IPS-18a (cell line): ENCODE measurements at regions not wholly inside any gene's neighbourhood (a gene's known extent, or its start where the extent isn't known, plus 50 kb on each side); places are given as distances from the start of the nearest gene placed in this dataset.

Experiments used
- H3K27ac ChIP-seq: one replicate; pipeline ENCODE4 v1.5.1; 2013; ENCODE audit warnings: low read length
- H3K27me3 ChIP-seq: one replicate; pipeline ENCODE4 v1.6.1; 2013; ENCODE audit warnings: mild to moderate bottlenecking, low read length; ENCODE audit not compliant: control insufficient read depth, insufficient read depth
- H3K36me3 ChIP-seq: one replicate; pipeline ENCODE4 v1.6.1; 2013; ENCODE audit warnings: low read depth, low read length; ENCODE audit not compliant: control insufficient read depth
- H3K4me1 ChIP-seq: one replicate; pipeline ENCODE4 v1.6.1; 2013; ENCODE audit warnings: low read depth, low read length; ENCODE audit not compliant: control insufficient read depth
- H3K4me3 ChIP-seq: one replicate; pipeline ENCODE4 v1.5.1; 2013; ENCODE audit warnings: low read length
- H3K9ac ChIP-seq: one replicate; pipeline ENCODE4 v1.6.1; 2013; ENCODE audit warnings: mild to moderate bottlenecking, low read length, moderate library complexity
- H3K9me3 ChIP-seq: one replicate; pipeline ENCODE4 v1.6.1; 2013; ENCODE audit warnings: low read depth, low read length; ENCODE audit not compliant: control insufficient read depth

DNA sequence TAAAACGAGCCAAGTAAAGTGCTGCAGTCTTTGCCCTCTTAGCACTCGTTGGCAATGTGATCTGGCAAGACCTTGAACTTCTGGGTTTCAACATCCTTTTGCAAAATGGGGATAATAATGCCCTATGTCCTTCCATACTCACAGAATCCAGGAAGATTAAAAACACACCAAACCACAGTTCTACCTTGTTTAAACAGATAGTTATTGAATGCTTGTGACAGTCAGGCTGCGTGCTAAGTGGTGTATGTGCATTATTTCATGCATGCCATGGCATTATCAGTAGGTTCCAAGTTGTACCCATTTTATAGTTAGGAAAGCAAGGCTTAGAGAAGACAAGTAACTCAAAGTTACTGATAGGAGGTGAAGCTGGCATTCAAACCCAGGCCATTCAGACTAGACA lies 308.6 kb upstream of the PROX1 start:
- H3K36me3 ChIP-seq = no peaks in the 10 kb centered on the region
- no peaks in the 10 kb centered on the region for H3K4me1 ChIP-seq
- H3K4me3 ChIP-seq = no peak overlapping the region
- H3K9ac ChIP-seq = no peak overlapping the region
- no peaks in the 10 kb centered on the region for H3K27me3 ChIP-seq
- no peak overlapping the region for H3K27ac ChIP-seq
- H3K9me3 ChIP-seq = no peaks in the 10 kb centered on the region

GRCh38 chr1:213680677-213681325 lies 307.0 kb upstream of the PROX1 start:
- Histone ChIP-seq H3K9me3 (no peaks in the 10 kb centered on the region), H3K4me1 (no peaks in the 10 kb centered on the region), H3K27ac (no peak overlapping the region), H3K4me3 (no peak overlapping the region), H3K9ac (no peak overlapping the region), H3K27me3 (no peaks in the 10 kb centered on the region), H3K36me3 (no peaks in the 10 kb centered on the region)

- H3K27me3 ChIP-seq = no peaks in the 10 kb centered on the region
- H3K4me1 ChIP-seq = no peaks in the 10 kb centered on the region
- no peak overlapping the region for H3K9ac ChIP-seq
- no peak overlapping the region for H3K27ac ChIP-seq
- no peak overlapping the region for H3K4me3 ChIP-seq
- no peaks in the 10 kb centered on the region for H3K36me3 ChIP-seq
- H3K9me3 ChIP-seq = no peaks in the 10 kb centered on the region
Measured at GRCh38 chr1:213681788-213682340, 305.9 kb upstream of the PROX1 start.

DNA sequence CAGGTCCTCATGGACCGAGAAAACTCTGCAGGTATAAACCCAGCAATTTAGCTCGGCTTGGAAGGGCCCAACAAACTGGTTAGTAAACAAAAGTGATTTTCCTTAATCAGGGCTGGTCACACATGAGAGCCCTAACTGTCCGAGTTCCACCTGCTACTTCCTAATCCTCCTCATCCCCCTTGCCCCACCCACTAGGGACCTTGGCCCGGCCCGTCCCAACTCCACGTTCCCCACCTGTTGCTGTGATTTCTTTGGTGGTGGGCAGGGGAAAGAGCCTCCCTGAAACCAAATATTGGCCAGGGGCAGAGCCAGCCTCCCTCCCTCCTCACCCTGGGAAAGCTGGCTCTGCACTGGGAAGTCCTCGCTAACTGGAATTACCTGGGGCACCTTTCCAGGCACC lies 304.2 kb upstream of the PROX1 start:
- H3K27me3 ChIP-seq = no peaks in the 10 kb centered on the region

DNA sequence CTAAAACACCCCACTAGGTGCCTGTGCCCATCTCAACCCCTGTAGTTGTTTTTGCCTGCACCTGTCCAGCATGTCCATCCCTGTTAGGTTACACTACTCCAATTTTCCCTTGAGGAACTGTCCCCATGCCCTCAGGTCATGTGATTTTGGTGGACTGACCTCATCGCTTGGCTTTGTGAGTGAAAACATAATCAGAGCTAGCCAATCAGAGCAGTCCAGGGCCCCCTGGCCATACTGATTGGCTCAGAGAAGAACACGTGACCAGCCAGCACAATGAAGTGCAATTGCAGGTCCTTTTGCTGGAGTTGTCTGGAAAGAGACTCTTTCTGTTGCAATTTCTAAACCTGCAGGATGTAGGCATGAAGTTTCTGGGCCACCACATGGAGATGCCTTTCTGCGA lies 303.3 kb upstream of the PROX1 start:
- Histone ChIP-seq H3K4me3 (no peak overlapping the region), H3K27me3 (no peaks in the 10 kb centered on the region), H3K36me3 (no peaks in the 10 kb centered on the region), H3K27ac (no peak overlapping the region), H3K9ac (no peak overlapping the region), H3K9me3 (no peaks in the 10 kb centered on the region), H3K4me1 (no peaks in the 10 kb centered on the region)

More for the DNA sequence above, 304.2 kb upstream of the PROX1 start:
- H3K9ac ChIP-seq = no peak overlapping the region
- no peak overlapping the region for H3K27ac ChIP-seq
- no peaks in the 10 kb centered on the region for H3K36me3 ChIP-seq
- no peaks in the 10 kb centered on the region for H3K9me3 ChIP-seq
- H3K4me1 ChIP-seq = no peaks in the 10 kb centered on the region
- no peak overlapping the region for H3K4me3 ChIP-seq

DNA sequence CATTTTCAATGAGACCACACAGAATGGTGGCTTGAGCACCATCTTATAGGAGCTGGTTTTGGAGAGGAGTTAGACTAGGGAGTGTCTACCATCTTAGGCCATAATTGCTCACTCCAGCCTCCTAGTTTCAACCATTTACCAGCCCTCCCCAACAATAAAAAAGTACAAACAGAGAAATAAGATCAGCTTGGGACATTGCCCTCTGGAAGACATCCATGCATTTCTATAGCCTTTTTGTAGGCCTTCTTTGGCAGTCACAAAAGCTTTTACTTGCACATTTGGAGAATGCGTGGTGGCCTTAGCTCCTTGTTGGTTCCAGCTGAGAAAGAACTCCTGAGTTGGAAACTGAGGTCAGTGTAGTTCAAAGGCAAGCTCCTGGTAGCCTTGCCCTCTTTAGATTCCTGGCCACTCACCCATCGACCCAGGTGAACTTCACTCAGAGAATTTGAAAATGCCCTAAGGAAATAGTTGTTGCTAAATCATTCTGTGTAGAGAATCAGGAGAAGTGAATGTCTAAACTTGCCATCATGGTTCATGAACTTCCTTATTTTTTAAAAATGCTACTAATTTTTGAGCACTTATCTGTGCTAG lies 301.7 kb upstream of the PROX1 start:
- Histone ChIP-seq H3K9ac (no peak overlapping the region), H3K27me3 (no peaks in the 10 kb centered on the region), H3K36me3 (no peaks in the 10 kb centered on the region), H3K27ac (no peak overlapping the region), H3K9me3 (no peaks in the 10 kb centered on the region), H3K4me3 (no peak overlapping the region), H3K4me1 (no peaks in the 10 kb centered on the region)

- no peak overlapping the region for H3K27ac ChIP-seq
Measured at GRCh38 chr1:213686983-213687382, 300.8 kb upstream of the PROX1 start.

DNA sequence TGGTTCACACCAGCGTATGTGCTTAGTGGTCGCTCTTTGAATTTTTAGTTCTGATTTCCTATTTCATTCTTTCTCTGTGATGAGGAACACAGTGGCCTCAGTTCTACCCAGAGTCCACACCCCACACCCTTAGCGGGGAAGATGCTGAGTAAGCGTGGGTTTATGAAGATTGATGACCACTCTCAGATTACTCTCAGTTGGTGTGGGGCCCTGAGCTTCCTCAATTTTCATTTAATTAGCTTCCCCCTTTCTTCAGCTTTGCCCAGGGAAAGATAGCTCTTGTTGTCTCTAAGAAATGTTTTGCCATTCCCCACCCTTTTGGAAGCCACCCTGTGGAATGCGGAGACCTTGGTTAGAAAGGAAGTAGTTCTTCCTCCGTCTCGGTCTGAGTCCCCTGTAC lies 299.9 kb upstream of the PROX1 start:
- H3K4me3 ChIP-seq = no peak overlapping the region
- H3K9ac ChIP-seq = no peak overlapping the region
- H3K9me3 ChIP-seq = no peaks in the 10 kb centered on the region
- H3K36me3 ChIP-seq = no peaks in the 10 kb centered on the region
- no peak overlapping the region for H3K27ac ChIP-seq
- H3K27me3 ChIP-seq = no peaks in the 10 kb centered on the region
- H3K4me1 ChIP-seq = no peaks in the 10 kb centered on the region

More at GRCh38 chr1:213686983-213687382, 300.8 kb upstream of the PROX1 start:
- Histone ChIP-seq H3K36me3 (no peaks in the 10 kb centered on the region), H3K27me3 (no peaks in the 10 kb centered on the region), H3K9me3 (no peaks in the 10 kb centered on the region), H3K4me1 (no peaks in the 10 kb centered on the region), H3K4me3 (no peak overlapping the region), H3K9ac (no peak overlapping the region)

GRCh38 chr1:213688655-213689054 lies 299.1 kb upstream of the PROX1 start:
- Histone ChIP-seq H3K4me3 (no peak overlapping the region), H3K27ac (no peak overlapping the region), H3K4me1 (no peaks in the 10 kb centered on the region), H3K36me3 (no peaks in the 10 kb centered on the region), H3K27me3 (no peaks in the 10 kb centered on the region), H3K9me3 (no peaks in the 10 kb centered on the region), H3K9ac (no peak overlapping the region)

GRCh38 chr1:213689260-213689659 lies 298.5 kb upstream of the PROX1 start:
- Histone ChIP-seq H3K27ac (no peak overlapping the region), H3K9me3 (no peaks in the 10 kb centered on the region), H3K4me1 (no peaks in the 10 kb centered on the region), H3K27me3 (no peaks in the 10 kb centered on the region), H3K36me3 (no peaks in the 10 kb centered on the region), H3K4me3 (no peak overlapping the region), H3K9ac (no peak overlapping the region)

DNA sequence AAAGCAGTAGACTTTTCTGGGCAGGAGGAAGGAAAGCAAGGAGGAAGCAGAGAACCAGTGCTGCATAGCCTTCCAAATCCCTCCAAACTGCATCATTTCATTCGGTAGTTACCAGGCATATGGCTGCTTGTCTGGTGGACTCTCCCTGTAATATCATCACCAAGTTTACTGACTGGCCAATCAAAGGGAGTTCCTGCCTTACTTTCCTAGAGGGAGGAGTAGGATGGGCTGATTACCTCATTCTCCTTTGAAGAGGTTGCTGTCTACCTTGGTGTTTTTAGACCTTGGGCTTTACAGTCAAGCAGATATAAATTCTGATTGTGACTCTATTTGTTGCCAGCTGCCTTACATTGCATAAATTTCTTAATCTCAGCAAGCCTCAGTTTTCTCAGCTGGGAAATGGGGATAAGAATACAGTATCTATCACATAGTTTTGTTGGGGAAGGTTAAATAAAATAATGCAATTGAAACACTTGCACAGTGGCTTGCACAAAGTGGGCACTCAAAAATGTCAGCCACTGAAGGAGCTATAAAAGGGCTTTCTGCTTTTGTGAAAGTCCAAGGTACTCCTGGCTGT lies 297.3 kb upstream of the PROX1 start:
- Histone ChIP-seq H3K4me3 (no peak overlapping the region), H3K9me3 (no peaks in the 10 kb centered on the region), H3K27me3 (no peaks in the 10 kb centered on the region), H3K4me1 (no peaks in the 10 kb centered on the region), H3K27ac (no peak overlapping the region), H3K9ac (no peak overlapping the region), H3K36me3 (no peaks in the 10 kb centered on the region)

DNA sequence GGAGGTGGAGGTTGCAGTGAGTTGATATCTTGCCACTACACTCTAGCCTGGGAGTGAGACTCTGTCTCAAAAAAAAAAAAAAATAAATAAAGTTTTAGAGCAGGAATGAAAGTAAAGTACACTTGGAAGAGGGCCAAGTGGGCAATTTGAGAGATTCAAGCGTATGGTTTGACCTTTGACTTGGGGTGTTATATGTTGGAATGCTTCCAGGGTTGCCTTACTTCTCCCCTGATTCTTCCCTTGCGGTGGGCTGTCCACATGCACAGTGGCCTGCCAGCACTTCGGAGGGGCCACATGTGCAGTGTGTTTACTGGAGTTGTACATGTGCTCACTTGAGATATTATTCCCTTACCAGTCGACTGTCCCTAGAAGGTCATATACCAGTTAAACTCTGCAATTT lies 295.5 kb upstream of the PROX1 start:
- Histone ChIP-seq H3K27me3 (no peaks in the 10 kb centered on the region), H3K9me3 (no peaks in the 10 kb centered on the region), H3K4me1 (no peaks in the 10 kb centered on the region), H3K36me3 (no peaks in the 10 kb centered on the region), H3K9ac (no peak overlapping the region), H3K27ac (no peak overlapping the region), H3K4me3 (no peak overlapping the region)
